Chondrocyte (in vitro differentiated cells): ENCODE measurements at regions not wholly inside any gene's neighbourhood (a gene's known extent, or its start where the extent isn't known, plus 50 kb on each side); places are given as distances from the start of the nearest gene placed in this dataset.
A peak's percentile ranks its signal among the peaks of the same experiment; 100 is the strongest.

Experiments used
- DNase-seq: peaks from one replicate; pipeline ENCODE4 v3.0.0; 2021; ENCODE audit warnings: mixed read lengths, low spot score
- H3K27ac Mint-ChIP-seq: one replicate; pipeline ENCODE4 v1.8.0; 2021; ENCODE audit warnings: mild to moderate bottlenecking, moderate library complexity, mixed read lengths; ENCODE audit not compliant: unreplicated experiment
- H3K27me3 Mint-ChIP-seq: 2 replicates; pipeline ENCODE4 v1.8.0; 2021; ENCODE audit warnings: low read depth, mixed read lengths
- H3K36me3 Mint-ChIP-seq: 2 replicates; pipeline ENCODE4 v1.8.0; 2021; ENCODE audit warnings: low read depth, mixed read lengths
- H3K4me1 Mint-ChIP-seq: 2 replicates; pipeline ENCODE4 v1.8.0; 2021; ENCODE audit warnings: low read depth, mild to moderate bottlenecking, mixed read lengths
- H3K4me3 Mint-ChIP-seq: one replicate; pipeline ENCODE4 v1.8.0; 2021; ENCODE audit warnings: mild to moderate bottlenecking, moderate library complexity, mixed read lengths; ENCODE audit not compliant: unreplicated experiment
- H3K9me3 Mint-ChIP-seq: 2 replicates; pipeline ENCODE4 v1.8.0; 2021; ENCODE audit warnings: low read depth, mixed read lengths
- CTCF ChIP-seq: fragments of 200-600 bp; sonication (generic); IDR thresholded peaks from 2 replicates; pipeline ENCODE4 v1.5.0; 2021; ENCODE audit warnings: antibody characterized with exemption, mild to moderate bottlenecking, moderate library complexity

- Mint-ChIP-seq H3K4me1 (peaks cover 2% of the 10 kb centered on the region), H3K27ac (no peak overlapping the region), H3K36me3 (no peaks in the 10 kb centered on the region), H3K9me3 (no peaks in the 10 kb centered on the region), H3K27me3 (peaks cover 4% of the 10 kb centered on the region), H3K4me3 (no peak overlapping the region)
- DNase-seq = no peak
- no peak for TF ChIP-seq CTCF
Measured at GRCh38 chr19:27993619-27994570, 1219.1 kb downstream of the UQCRFS1 start.

- Mint-ChIP-seq H3K27ac (no peak overlapping the region), H3K9me3 (no peaks in the 10 kb centered on the region), H3K27me3 (peaks cover 8% of the 10 kb centered on the region), H3K4me3 (no peak overlapping the region), H3K4me1 (no peaks in the 10 kb centered on the region), H3K36me3 (no peaks in the 10 kb centered on the region)
- no peak for TF ChIP-seq CTCF
- no peak for DNase-seq
Measured at GRCh38 chr19:27986299-27986698, 1226.7 kb downstream of the UQCRFS1 start.

GRCh38 chr19:27975419-27976005 lies 1237.4 kb downstream of the UQCRFS1 start:
- Mint-ChIP-seq H3K27ac (no peak overlapping the region), H3K27me3 (no peaks in the 10 kb centered on the region), H3K9me3 (no peaks in the 10 kb centered on the region), H3K4me3 (no peak overlapping the region), H3K4me1 (peaks cover 40% of the 10 kb centered on the region), H3K36me3 (no peaks in the 10 kb centered on the region)
- no peak for TF ChIP-seq CTCF
- DNase-seq = no peak

- Mint-ChIP-seq H3K4me1 (peaks cover 48% of the 10 kb centered on the region), H3K27me3 (no peaks in the 10 kb centered on the region)
- DNase-seq = no peak
Measured at GRCh38 chr19:27974082-27974513, 1238.9 kb downstream of the UQCRFS1 start.

More at GRCh38 chr19:27974082-27974513, 1238.9 kb downstream of the UQCRFS1 start:
- H3K4me3 Mint-ChIP-seq = no peak overlapping the region
- peak overlapping the region; percentile 53 for H3K27ac Mint-ChIP-seq
- H3K36me3 Mint-ChIP-seq = no peaks in the 10 kb centered on the region
- TF ChIP-seq CTCF = peak; percentile 89
- H3K9me3 Mint-ChIP-seq = no peaks in the 10 kb centered on the region
